GM19467 (cell line): ENCODE measurements at regions not wholly inside any gene's neighbourhood (a gene's known extent, or its start where the extent isn't known, plus 50 kb on each side); places are given as distances from the start of the nearest gene placed in this dataset.

Source experiments
- ATAC-seq: cut with Tn5 transposase; IDR thresholded peaks from one replicate; pipeline ENCODE4 v1.9.1; 2021; ENCODE audit warnings: mild to moderate bottlenecking, moderate library complexity; ENCODE audit not compliant: unreplicated experiment

GRCh38 chr5:18872978-18873377 lies 1115.0 kb downstream of the CDH18 start:
- ATAC-seq: no peak

GRCh38 chr5:18876565-18876964 lies 1111.4 kb downstream of the CDH18 start:
- no peak for ATAC-seq

- no peak for ATAC-seq
Measured at GRCh38 chr5:18881615-18882014, 1106.4 kb downstream of the CDH18 start.

- ATAC-seq: no peak
Measured at GRCh38 chr5:18882154-18882553, 1105.8 kb downstream of the CDH18 start.

GRCh38 chr5:18888821-18889220 lies 1099.2 kb downstream of the CDH18 start:
- no peak for ATAC-seq

- no peak for ATAC-seq
Measured at GRCh38 chr5:18900644-18901043, 1087.4 kb downstream of the CDH18 start.

- no peak for ATAC-seq
Measured at GRCh38 chr5:18920966-18921365, 1067.0 kb downstream of the CDH18 start.

GRCh38 chr5:18932081-18932480 lies 1055.9 kb downstream of the CDH18 start:
- ATAC-seq: no peak

GRCh38 chr5:18944771-18945170 lies 1043.2 kb downstream of the CDH18 start:
- ATAC-seq: no peak

GRCh38 chr5:18954239-18954638 lies 1033.8 kb downstream of the CDH18 start:
- ATAC-seq: no peak

GRCh38 chr5:18959535-18959934 lies 1028.5 kb downstream of the CDH18 start:
- ATAC-seq: no peak

GRCh38 chr5:18961234-18961633 lies 1026.8 kb downstream of the CDH18 start:
- ATAC-seq: no peak

GRCh38 chr5:18965893-18966292 lies 1022.1 kb downstream of the CDH18 start:
- no peak for ATAC-seq

GRCh38 chr5:18967637-18968036 lies 1020.4 kb downstream of the CDH18 start:
- ATAC-seq: no peak

GRCh38 chr5:18968966-18969365 lies 1019.0 kb downstream of the CDH18 start:
- no peak for ATAC-seq

- no peak for ATAC-seq
Measured at GRCh38 chr5:18970000-18970399, 1018.0 kb downstream of the CDH18 start.

- no peak for ATAC-seq
Measured at GRCh38 chr5:18972177-18972576, 1015.8 kb downstream of the CDH18 start.

- ATAC-seq: no peak
Measured at GRCh38 chr5:18975624-18976023, 1012.4 kb downstream of the CDH18 start.

GRCh38 chr5:18977880-18978279 lies 1010.1 kb downstream of the CDH18 start:
- ATAC-seq: no peak

- no peak for ATAC-seq
Measured at GRCh38 chr5:18984559-18985080, 1003.4 kb downstream of the CDH18 start.

GRCh38 chr5:18985171-18985758 lies 1002.7 kb downstream of the CDH18 start:
- ATAC-seq: no peak

GRCh38 chr5:18987101-18987500 lies 1000.9 kb downstream of the CDH18 start:
- no peak for ATAC-seq

GRCh38 chr5:18990852-18991251 lies 997.1 kb downstream of the CDH18 start:
- no peak for ATAC-seq
